SU-DHL-6 (cell line): ENCODE measurements at regions not wholly inside any gene's neighbourhood (a gene's known extent, or its start where the extent isn't known, plus 50 kb on each side); places are given as distances from the start of the nearest gene placed in this dataset.

Source experiments
- H2AFZ ChIP-seq: fragments of 200-600 bp; sonication (generic); 2 replicates; pipeline ENCODE4 v1.6.1; 2014; ENCODE audit warnings: low read depth, mild to moderate bottlenecking, moderate library complexity, mixed read lengths, antibody characterized with exemption, low read length; ENCODE audit not compliant: severe bottlenecking
- H3F3A ChIP-seq: fragments of 200-600 bp; shearing (Covaris generic); 2 replicates; pipeline ENCODE4 v1.6.0; 2016; ENCODE audit warnings: antibody characterized with exemption, mild to moderate bottlenecking; ENCODE audit not compliant: insufficient read depth
- H3K27ac ChIP-seq: fragments of 200-600 bp; sonication (generic); 2 replicates; pipeline ENCODE4 v1.5.1; 2016; ENCODE audit warnings: low read depth, mild to moderate bottlenecking, low read length, moderate library complexity, mixed read lengths
- H3K27me3 ChIP-seq: fragments of 200-600 bp; sonication (generic), shearing (Covaris generic); 2 replicates; pipeline ENCODE4 v1.6.0; 2014; ENCODE audit warnings: mild to moderate bottlenecking, low read length
- H3K36me3 ChIP-seq: fragments of 200-600 bp; sonication (generic); 2 replicates; pipeline ENCODE4 v1.6.1; 2014; ENCODE audit warnings: mild to moderate bottlenecking, low read length, mixed read lengths
- H3K4me2 ChIP-seq: fragments of 300-600, 200-600 bp; shearing (Covaris generic), sonication (generic); 2 replicates; pipeline ENCODE4 v1.6.0; 2014; ENCODE audit warnings: low read length, low read depth, mild to moderate bottlenecking; ENCODE audit not compliant: poor library complexity, severe bottlenecking
- H3K4me3 ChIP-seq: fragments of 200-600 bp; sonication (generic); 2 replicates; pipeline ENCODE4 v1.5.1; 2014; ENCODE audit warnings: antibody characterized with exemption, low read length, mild to moderate bottlenecking, mixed read lengths; ENCODE audit not compliant: insufficient read depth, poor library complexity, severe bottlenecking
- H3K79me2 ChIP-seq: fragments of 200-600 bp; sonication (generic); 2 replicates; pipeline ENCODE4 v1.6.1; 2014; ENCODE audit warnings: mild to moderate bottlenecking, low read length, moderate library complexity; ENCODE audit not compliant: insufficient read depth
- H3K9ac ChIP-seq: fragments of 200-600 bp; sonication (generic); 2 replicates; pipeline ENCODE4 v1.7.0; 2014; ENCODE audit warnings: mild to moderate bottlenecking, low read length
- H3K9me2 ChIP-seq: fragments of 200-600 bp; sonication (generic); replicated peaks from 2 replicates; pipeline ENCODE4 v1.6.1; 2014; ENCODE audit warnings: low read length; ENCODE audit not compliant: insufficient read depth
- H3K9me3 ChIP-seq: fragments of 200-600 bp; sonication (generic); 2 replicates; pipeline ENCODE4 v1.6.1; 2014; ENCODE audit warnings: low read length, mixed read lengths; ENCODE audit not compliant: insufficient read depth
- H4K20me1 ChIP-seq: fragments of 200-600 bp; sonication (generic); 2 replicates; pipeline ENCODE4 v1.6.1; 2014; ENCODE audit warnings: low read depth, mild to moderate bottlenecking, antibody characterized with exemption, low read length, moderate library complexity, mixed read lengths
- EZH2phosphoT487 ChIP-seq: fragments of 200-600 bp; sonication (generic), shearing (Covaris generic); conservative IDR thresholded peaks from 2 replicates; pipeline ENCODE4 v1.6.1; 2018; ENCODE audit warnings: mild to moderate bottlenecking, antibody characterized with exemption, low read length, moderate library complexity, mixed read lengths
- TF ChIP-seq, protein P1 (sequence below): fragments of 200-600 bp; sonication (generic); IDR thresholded peaks from one replicate; pipeline ENCODE4 v1.5.1; 2017; ENCODE audit warnings: antibody characterized with exemption, mild to moderate bottlenecking, low read length, moderate library complexity; ENCODE audit not compliant: insufficient read depth, poor library complexity, severe bottlenecking

- no peak overlapping the region for H3K27ac ChIP-seq
- no peaks in the 10 kb centered on the region for H3K9me3 ChIP-seq
- no peaks in the 10 kb centered on the region for H3K79me2 ChIP-seq
- H3K9ac ChIP-seq: no peak overlapping the region
- no peaks in the 10 kb centered on the region for H3K36me3 ChIP-seq
- H2AFZ ChIP-seq: no peak overlapping the region
- no peak overlapping the region for H3K4me2 ChIP-seq
- no peaks in the 10 kb centered on the region for H3F3A ChIP-seq
- H3K4me3 ChIP-seq: no peak overlapping the region
- no peak for TF ChIP-seq EZH2phosphoT487
- TF ChIP-seq, protein P1, sequence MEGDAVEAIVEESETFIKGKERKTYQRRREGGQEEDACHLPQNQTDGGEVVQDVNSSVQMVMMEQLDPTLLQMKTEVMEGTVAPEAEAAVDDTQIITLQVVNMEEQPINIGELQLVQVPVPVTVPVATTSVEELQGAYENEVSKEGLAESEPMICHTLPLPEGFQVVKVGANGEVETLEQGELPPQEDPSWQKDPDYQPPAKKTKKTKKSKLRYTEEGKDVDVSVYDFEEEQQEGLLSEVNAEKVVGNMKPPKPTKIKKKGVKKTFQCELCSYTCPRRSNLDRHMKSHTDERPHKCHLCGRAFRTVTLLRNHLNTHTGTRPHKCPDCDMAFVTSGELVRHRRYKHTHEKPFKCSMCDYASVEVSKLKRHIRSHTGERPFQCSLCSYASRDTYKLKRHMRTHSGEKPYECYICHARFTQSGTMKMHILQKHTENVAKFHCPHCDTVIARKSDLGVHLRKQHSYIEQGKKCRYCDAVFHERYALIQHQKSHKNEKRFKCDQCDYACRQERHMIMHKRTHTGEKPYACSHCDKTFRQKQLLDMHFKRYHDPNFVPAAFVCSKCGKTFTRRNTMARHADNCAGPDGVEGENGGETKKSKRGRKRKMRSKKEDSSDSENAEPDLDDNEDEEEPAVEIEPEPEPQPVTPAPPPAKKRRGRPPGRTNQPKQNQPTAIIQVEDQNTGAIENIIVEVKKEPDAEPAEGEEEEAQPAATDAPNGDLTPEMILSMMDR: no peak
- H4K20me1 ChIP-seq: no peaks in the 10 kb centered on the region
- no peaks in the 10 kb centered on the region for H3K27me3 ChIP-seq
- H3K9me2 ChIP-seq: no peaks in the 10 kb centered on the region
Measured at GRCh38 chr1:195876792-195877191, 731.4 kb downstream of the KCNT2 start.

DNA sequence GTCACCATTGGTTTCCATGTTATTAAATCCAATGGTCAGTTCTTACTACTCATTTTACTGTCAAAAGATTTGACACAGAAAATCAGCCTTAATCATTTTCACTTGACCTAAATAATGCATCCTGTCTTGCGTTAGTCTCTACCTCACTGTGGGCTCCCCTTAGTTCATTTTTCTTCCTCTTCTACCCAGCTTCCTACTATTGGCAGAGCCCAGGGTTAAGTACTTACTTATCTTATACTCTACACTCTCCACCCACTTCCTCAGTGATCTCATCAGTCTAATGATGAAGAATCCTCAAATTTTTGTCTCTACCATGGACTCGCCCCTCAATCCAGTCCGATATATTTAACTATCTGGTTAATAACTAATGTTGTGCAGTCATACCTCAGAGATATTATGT, 735.9 kb downstream of the KCNT2 start:
- no peaks in the 10 kb centered on the region for H3K79me2 ChIP-seq
- no peaks in the 10 kb centered on the region for H3K27me3 ChIP-seq
- no peaks in the 10 kb centered on the region for H3K9me3 ChIP-seq
- TF ChIP-seq, protein P1: no peak
- TF ChIP-seq EZH2phosphoT487: no peak
- H4K20me1 ChIP-seq: no peaks in the 10 kb centered on the region
- H2AFZ ChIP-seq: no peak overlapping the region
- H3K36me3 ChIP-seq: no peaks in the 10 kb centered on the region
- no peaks in the 10 kb centered on the region for H3K9me2 ChIP-seq
- no peak overlapping the region for H3K4me2 ChIP-seq
- no peak overlapping the region for H3K4me3 ChIP-seq
- no peak overlapping the region for H3K27ac ChIP-seq
- no peak overlapping the region for H3K9ac ChIP-seq
- H3F3A ChIP-seq: no peaks in the 10 kb centered on the region

DNA sequence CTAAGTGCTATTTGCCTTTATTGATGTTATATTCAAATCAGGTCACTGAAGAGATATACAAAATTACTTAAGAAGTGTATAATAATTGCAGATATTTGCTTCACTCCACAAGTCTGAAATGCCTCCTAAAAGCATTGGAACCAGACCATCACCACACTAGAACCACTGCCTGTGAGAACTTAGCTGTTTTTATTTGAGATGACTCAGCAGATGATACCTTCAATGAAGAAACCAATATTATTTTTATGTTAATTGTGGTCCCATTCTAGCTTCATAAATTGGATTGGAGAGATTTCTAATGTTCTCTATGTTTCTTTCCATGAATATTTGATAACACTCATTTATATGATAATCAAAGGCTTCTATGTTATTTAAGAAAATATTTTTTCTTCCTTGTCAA, 740.6 kb downstream of the KCNT2 start:
- Histone ChIP-seq H3K27me3 (no peaks in the 10 kb centered on the region), H3K9me3 (no peaks in the 10 kb centered on the region), H3F3A (no peaks in the 10 kb centered on the region), H2AFZ (no peak overlapping the region), H3K9ac (no peak overlapping the region), H3K36me3 (no peaks in the 10 kb centered on the region), H3K4me2 (no peak overlapping the region), H3K9me2 (no peaks in the 10 kb centered on the region), H3K79me2 (no peaks in the 10 kb centered on the region), H4K20me1 (no peaks in the 10 kb centered on the region), H3K27ac (no peak overlapping the region), H3K4me3 (no peak overlapping the region)
- TF ChIP-seq, protein P1: no peak
- no peak for TF ChIP-seq EZH2phosphoT487
